ENCODE measurements at regions not wholly inside any gene's neighbourhood (a gene's known extent, or its start where the extent isn't known, plus 50 kb on each side); places are given as distances from the start of the nearest gene placed in this dataset.

- no peak overlapping the region for H3K4me3 ChIP-seq
- no peak for DNase-seq
- ATAC-seq, result peak; percentile 36
- intact Hi-C loops (cut with DNase I, micrococcal nuclease), result loop anchor here in 1 of 2 donors (10.0 kb wide), 1 partner anchor 775 kb away; no protein-coding TSS in a partner anchor
- TF ChIP-seq CTCF (IDR thresholded peaks at IDR 0.05), result no peak
- H3K36me3 ChIP-seq (ENCODE audit: low read depth), result no peaks in the 10 kb centered on the region
- H3K9me3 ChIP-seq, result no peaks in the 10 kb centered on the region
- H3K4me1 ChIP-seq (ENCODE audit: low read depth), result peaks cover 8% of the 10 kb centered on the region
Measured at GRCh38 chr18:44119607-44120006, 561.1 kb upstream of the SETBP1 start.

GRCh38 chr18:44123743-44124142 is 556.9 kb upstream of the SETBP1 start:
- no peak for DNase-seq
- Histone ChIP-seq H3K4me3 (no peak overlapping the region), H3K36me3 (ENCODE audit: low read depth) (no peaks in the 10 kb centered on the region), H3K9me3 (no peaks in the 10 kb centered on the region), H3K4me1 (ENCODE audit: low read depth) (peaks cover 8% of the 10 kb centered on the region)
- TF ChIP-seq CTCF (IDR thresholded peaks at IDR 0.05), result no peak
- no peak for ATAC-seq
- intact Hi-C loops (cut with DNase I, micrococcal nuclease), result no loop called here

GRCh38 chr18:44125446-44125845 is 555.2 kb upstream of the SETBP1 start:
- no peak overlapping the region for H3K4me3 ChIP-seq
- H3K4me1 ChIP-seq (ENCODE audit: low read depth), result no peaks in the 10 kb centered on the region
- no peak for TF ChIP-seq CTCF (IDR thresholded peaks at IDR 0.05)
- DNase-seq, result no peak
- no peak for ATAC-seq
- intact Hi-C loops (cut with DNase I, micrococcal nuclease), result no loop called here
- H3K9me3 ChIP-seq, result no peaks in the 10 kb centered on the region
- H3K36me3 ChIP-seq (ENCODE audit: low read depth), result no peaks in the 10 kb centered on the region

- Histone ChIP-seq H3K9me3 (no peaks in the 10 kb centered on the region), H3K4me3 (no peak overlapping the region), H3K36me3 (ENCODE audit: low read depth) (no peaks in the 10 kb centered on the region), H3K4me1 (ENCODE audit: low read depth) (no peaks in the 10 kb centered on the region)
- TF ChIP-seq CTCF (IDR thresholded peaks at IDR 0.05), result no peak
- no peak for DNase-seq
- intact Hi-C loops (cut with DNase I, micrococcal nuclease), result no loop called here
- no peak for ATAC-seq
Measured at GRCh38 chr18:44126598-44126997, 554.1 kb upstream of the SETBP1 start.

- ATAC-seq (no peak), DNase-seq (no peak)
- Histone ChIP-seq H3K9me3 (no peaks in the 10 kb centered on the region), H3K4me3 (no peak overlapping the region), H3K4me1 (ENCODE audit: low read depth) (no peaks in the 10 kb centered on the region), H3K36me3 (ENCODE audit: low read depth) (no peaks in the 10 kb centered on the region)
- intact Hi-C loops (cut with DNase I, micrococcal nuclease), result no loop called here
- TF ChIP-seq CTCF (IDR thresholded peaks at IDR 0.05), result no peak
Measured at GRCh38 chr18:44128365-44128764, 552.3 kb upstream of the SETBP1 start.

GRCh38 chr18:44130376-44130942 is 550.2 kb upstream of the SETBP1 start:
- Histone ChIP-seq H3K36me3 (ENCODE audit: low read depth) (no peaks in the 10 kb centered on the region), H3K4me1 (ENCODE audit: low read depth) (no peaks in the 10 kb centered on the region), H3K4me3 (no peak overlapping the region), H3K9me3 (no peaks in the 10 kb centered on the region)
- TF ChIP-seq CTCF (IDR thresholded peaks at IDR 0.05), result peak; percentile 24
- DNase-seq (peak in 1 of 3 donors; percentile 61), ATAC-seq (peak; percentile 38)
- intact Hi-C loops (cut with DNase I, micrococcal nuclease), result loop anchor here in 1 of 2 donors (10.0 kb wide), 1 partner anchor 194 kb away; no protein-coding TSS in a partner anchor
